GM12891 (cell line): ENCODE measurements at regions not wholly inside any gene's neighbourhood (a gene's known extent, or its start where the extent isn't known, plus 50 kb on each side); places are given as distances from the start of the nearest gene placed in this dataset.

Source experiments
- POLR2AphosphoS5 ChIP-seq: IDR thresholded peaks from 2 replicates; pipeline ENCODE4 v1.6.1; 2011; ENCODE audit warnings: low read depth, low read length, control low read depth
- TAF1 ChIP-seq: IDR thresholded peaks from 2 replicates; pipeline ENCODE4 v1.6.1; 2011; ENCODE audit warnings: low read depth, low read length, control low read depth

DNA sequence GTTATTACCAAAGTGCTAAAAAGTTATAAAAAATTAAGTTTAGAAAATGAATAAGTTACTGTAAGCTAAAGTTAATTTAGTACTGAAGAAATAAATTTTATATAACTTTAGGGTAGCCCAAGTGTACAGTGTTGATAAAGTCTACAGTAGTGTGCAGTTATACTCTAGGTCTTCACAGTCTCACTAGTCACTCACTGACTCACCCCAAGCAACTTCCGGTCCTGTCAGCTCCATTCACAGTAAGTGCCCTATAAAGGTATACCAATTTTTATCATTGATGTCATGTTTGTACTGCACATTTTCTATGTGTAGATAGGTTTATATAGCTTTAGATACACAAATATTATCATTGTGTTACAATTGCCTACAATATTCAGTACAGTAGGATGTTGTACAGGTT lies 518.3 kb upstream of the PIK3C3 start:
- no peak for TF ChIP-seq POLR2AphosphoS5
- TF ChIP-seq TAF1 = no peak
